ENCODE measurements at regions not wholly inside any gene's neighbourhood (a gene's known extent, or its start where the extent isn't known, plus 50 kb on each side); places are given as distances from the start of the nearest gene placed in this dataset.
"Not testable (repeated sequence)": the region's sequence is repeated elsewhere in the genome, so short reads cannot be mapped to it uniquely, and the experiment has no call there.

DNA sequence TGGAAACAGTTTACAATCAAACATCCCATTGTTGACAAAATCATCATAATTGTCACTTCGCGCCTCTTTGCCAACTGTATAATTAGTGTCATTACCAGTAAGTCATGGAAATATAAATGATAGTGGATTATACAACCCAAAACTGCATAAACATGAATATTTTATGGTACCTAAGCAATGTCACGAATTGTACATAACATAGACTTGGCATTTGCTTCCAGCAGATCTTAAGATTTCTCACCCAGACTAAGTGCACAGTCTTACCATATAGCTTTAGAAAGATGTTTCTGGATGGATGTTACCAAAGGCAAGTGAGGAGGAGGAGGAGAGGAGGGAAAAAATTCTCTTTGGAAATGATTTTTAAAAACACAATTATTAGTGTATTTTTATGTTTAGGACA is 113.4 kb upstream of the TAS2R1 start:
- H3K27ac ChIP-seq (ENCODE audit: low read depth, low read length), result no peak overlapping the region
- no peaks in the 10 kb centered on the region for H3K27me3 ChIP-seq (ENCODE audit: control insufficient read depth, insufficient read depth, low read length)
- H3K9ac ChIP-seq (ENCODE audit: low read depth, low read length), result no peak overlapping the region
- H3K4me1 ChIP-seq (ENCODE audit: control insufficient read depth, insufficient read depth, low read length), result no peaks in the 10 kb centered on the region
- no peaks in the 10 kb centered on the region for H3K36me3 ChIP-seq (ENCODE audit: control insufficient read depth, insufficient read depth, low read length)
- no peak overlapping the region for H3K4me3 ChIP-seq (ENCODE audit: low read depth, low read length)
- no peaks in the 10 kb centered on the region for H3K9me3 ChIP-seq (ENCODE audit: control insufficient read depth, insufficient read depth, low read length)

- H3K9me3 ChIP-seq (ENCODE audit: control insufficient read depth, insufficient read depth, low read length), result no peaks in the 10 kb centered on the region
- no peaks in the 10 kb centered on the region for H3K27me3 ChIP-seq (ENCODE audit: control insufficient read depth, insufficient read depth, low read length)
- H3K4me1 ChIP-seq (ENCODE audit: control insufficient read depth, insufficient read depth, low read length), result no peaks in the 10 kb centered on the region
- no peaks in the 10 kb centered on the region for H3K36me3 ChIP-seq (ENCODE audit: control insufficient read depth, insufficient read depth, low read length)
- no peak overlapping the region for H3K4me3 ChIP-seq (ENCODE audit: low read depth, low read length)
- no peak overlapping the region for H3K9ac ChIP-seq (ENCODE audit: low read depth, low read length)
- H3K27ac ChIP-seq (ENCODE audit: low read depth, low read length), result no peak overlapping the region
Observed at GRCh38 chr5:9742848-9743247, 112.7 kb upstream of the TAS2R1 start.

DNA sequence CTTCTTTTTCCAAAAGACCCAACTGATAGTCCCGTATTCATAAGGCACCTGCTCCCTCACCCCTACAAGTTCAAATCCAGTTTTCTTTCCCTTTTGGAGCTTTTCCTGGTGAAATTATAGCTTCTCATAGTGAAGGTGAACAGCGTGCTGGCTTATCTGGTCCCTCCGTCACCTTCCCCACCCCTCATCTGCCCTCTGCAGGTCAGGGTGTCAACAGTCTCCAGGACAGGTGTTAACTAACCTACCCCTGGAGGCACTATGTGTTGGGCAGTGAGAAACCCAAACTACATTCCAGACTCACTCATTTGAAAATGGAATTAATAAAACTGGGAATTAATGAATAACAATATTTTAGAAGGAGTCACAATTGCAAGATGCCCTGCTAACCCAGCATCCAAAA is 109.0 kb upstream of the TAS2R1 start:
- H3K27me3 ChIP-seq (ENCODE audit: control insufficient read depth, insufficient read depth, low read length), result no peaks in the 10 kb centered on the region
- no peaks in the 10 kb centered on the region for H3K9me3 ChIP-seq (ENCODE audit: control insufficient read depth, insufficient read depth, low read length)
- H3K27ac ChIP-seq (ENCODE audit: low read depth, low read length), result no peak overlapping the region
- H3K9ac ChIP-seq (ENCODE audit: low read depth, low read length), result no peak overlapping the region
- no peak overlapping the region for H3K4me3 ChIP-seq (ENCODE audit: low read depth, low read length)
- no peaks in the 10 kb centered on the region for H3K4me1 ChIP-seq (ENCODE audit: control insufficient read depth, insufficient read depth, low read length)
- no peaks in the 10 kb centered on the region for H3K36me3 ChIP-seq (ENCODE audit: control insufficient read depth, insufficient read depth, low read length)

DNA sequence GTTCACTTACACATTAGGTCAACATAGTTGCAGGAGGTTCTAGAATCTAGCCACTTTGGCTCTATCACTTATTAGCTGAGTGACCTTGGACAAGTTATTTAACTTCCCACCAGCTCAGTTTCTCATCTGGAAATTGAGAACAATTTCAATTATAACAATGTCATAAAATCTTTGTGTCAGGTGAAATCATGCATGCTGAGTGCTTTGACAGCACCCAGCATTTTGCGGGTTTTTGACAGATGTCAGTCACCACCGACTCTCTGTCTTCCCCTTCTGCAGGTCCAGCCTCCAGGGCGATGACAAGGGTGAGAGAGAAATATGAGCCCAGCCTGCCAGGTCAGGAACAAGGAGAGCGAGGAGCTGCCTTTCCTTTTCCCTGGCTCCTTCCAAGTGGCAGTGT is 107.1 kb upstream of the TAS2R1 start:
- H3K9me3 ChIP-seq (ENCODE audit: control insufficient read depth, insufficient read depth, low read length), result no peaks in the 10 kb centered on the region
- no peaks in the 10 kb centered on the region for H3K36me3 ChIP-seq (ENCODE audit: control insufficient read depth, insufficient read depth, low read length)
- no peaks in the 10 kb centered on the region for H3K27me3 ChIP-seq (ENCODE audit: control insufficient read depth, insufficient read depth, low read length)
- H3K4me1 ChIP-seq (ENCODE audit: control insufficient read depth, insufficient read depth, low read length), result no peaks in the 10 kb centered on the region
- no peak overlapping the region for H3K9ac ChIP-seq (ENCODE audit: low read depth, low read length)
- H3K27ac ChIP-seq (ENCODE audit: low read depth, low read length), result no peak overlapping the region
- H3K4me3 ChIP-seq (ENCODE audit: low read depth, low read length), result no peak overlapping the region

DNA sequence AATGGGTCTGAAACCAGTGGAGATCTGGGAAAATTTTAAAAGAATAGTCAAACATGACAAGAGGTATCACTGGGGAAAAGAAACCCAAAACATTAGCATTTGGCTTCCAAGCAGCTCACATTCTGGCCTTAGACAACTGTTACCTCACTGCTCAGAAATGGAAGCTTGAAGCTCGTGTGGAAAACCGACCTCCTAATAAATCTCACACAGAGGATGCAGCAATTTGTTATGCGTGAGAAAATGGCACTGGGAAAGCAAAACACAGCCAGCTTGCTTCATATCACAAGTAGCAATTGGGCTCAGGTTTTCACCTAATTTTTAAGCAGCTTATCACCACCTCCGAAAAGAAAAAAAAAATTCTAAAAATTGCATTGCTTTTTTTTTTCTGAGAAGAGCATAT is 103.3 kb upstream of the TAS2R1 start:
- Histone ChIP-seq H3K27me3 (ENCODE audit: control insufficient read depth, insufficient read depth, low read length) (no peaks in the 10 kb centered on the region), H3K4me1 (ENCODE audit: control insufficient read depth, insufficient read depth, low read length) (no peaks in the 10 kb centered on the region), H3K9ac (ENCODE audit: low read depth, low read length) (no peak overlapping the region), H3K9me3 (ENCODE audit: control insufficient read depth, insufficient read depth, low read length) (no peaks in the 10 kb centered on the region), H3K36me3 (ENCODE audit: control insufficient read depth, insufficient read depth, low read length) (no peaks in the 10 kb centered on the region), H3K27ac (ENCODE audit: low read depth, low read length) (no peak overlapping the region), H3K4me3 (ENCODE audit: low read depth, low read length) (no peak overlapping the region)

DNA sequence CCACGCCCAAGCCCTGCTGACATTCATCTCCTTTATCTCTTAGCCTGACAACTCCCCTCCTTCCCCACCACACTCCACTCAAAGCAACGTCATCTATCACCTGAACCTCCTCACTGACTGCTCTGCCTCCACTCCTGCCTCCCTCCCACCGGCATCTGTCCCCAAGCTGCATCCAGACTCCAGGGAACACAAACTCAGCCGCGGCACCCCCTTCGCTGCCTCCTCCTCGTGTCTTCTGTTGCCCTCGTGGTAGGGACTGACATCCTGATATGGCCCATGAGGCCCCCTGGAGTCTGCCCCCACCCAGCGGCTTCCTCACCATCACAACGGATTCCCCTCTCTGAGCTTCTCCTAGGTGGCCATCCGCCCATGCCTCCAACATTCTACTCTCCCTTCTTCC is 101.0 kb upstream of the TAS2R1 start:
- Histone ChIP-seq H3K27ac (ENCODE audit: low read depth, low read length) (no peak overlapping the region), H3K9ac (ENCODE audit: low read depth, low read length) (no peak overlapping the region), H3K4me1 (ENCODE audit: control insufficient read depth, insufficient read depth, low read length) (no peaks in the 10 kb centered on the region), H3K4me3 (ENCODE audit: low read depth, low read length) (no peak overlapping the region), H3K9me3 (ENCODE audit: control insufficient read depth, insufficient read depth, low read length) (no peaks in the 10 kb centered on the region), H3K36me3 (ENCODE audit: control insufficient read depth, insufficient read depth, low read length) (no peaks in the 10 kb centered on the region), H3K27me3 (ENCODE audit: control insufficient read depth, insufficient read depth, low read length) (no peaks in the 10 kb centered on the region)

- Histone ChIP-seq H3K4me3 (ENCODE audit: low read depth, low read length) (no peak overlapping the region), H3K4me1 (ENCODE audit: control insufficient read depth, insufficient read depth, low read length) (no peaks in the 10 kb centered on the region), H3K36me3 (ENCODE audit: control insufficient read depth, insufficient read depth, low read length) (no peaks in the 10 kb centered on the region), H3K27ac (ENCODE audit: low read depth, low read length) (no peak overlapping the region), H3K9ac (ENCODE audit: low read depth, low read length) (no peak overlapping the region), H3K9me3 (ENCODE audit: control insufficient read depth, insufficient read depth, low read length) (no peaks in the 10 kb centered on the region), H3K27me3 (ENCODE audit: control insufficient read depth, insufficient read depth, low read length) (no peaks in the 10 kb centered on the region)
Observed at GRCh38 chr5:9728261-9728660, 98.1 kb upstream of the TAS2R1 start.

DNA sequence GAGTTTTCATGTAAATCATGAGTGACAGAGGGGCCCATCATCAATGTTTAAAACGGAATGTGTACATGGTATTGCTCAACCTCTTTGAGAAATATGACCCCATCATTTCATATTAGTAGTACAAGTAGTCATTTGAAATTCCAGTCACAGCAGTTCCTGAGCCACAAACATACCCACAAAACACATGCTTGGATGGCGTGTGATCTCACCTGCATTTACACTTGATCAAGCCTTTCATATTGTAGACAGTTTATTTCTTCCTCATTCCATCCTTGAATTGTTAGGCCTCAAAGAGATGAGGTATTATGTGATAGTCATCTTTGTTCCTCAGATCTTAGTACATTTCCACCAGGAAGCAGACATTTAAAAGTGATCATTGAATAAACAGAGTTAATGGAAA is 96.8 kb upstream of the TAS2R1 start:
- H3K9me3 ChIP-seq (ENCODE audit: control insufficient read depth, insufficient read depth, low read length), result no peaks in the 10 kb centered on the region
- no peak overlapping the region for H3K9ac ChIP-seq (ENCODE audit: low read depth, low read length)
- H3K27ac ChIP-seq (ENCODE audit: low read depth, low read length), result no peak overlapping the region
- H3K27me3 ChIP-seq (ENCODE audit: control insufficient read depth, insufficient read depth, low read length), result no peaks in the 10 kb centered on the region
- H3K4me3 ChIP-seq (ENCODE audit: low read depth, low read length), result no peak overlapping the region
- H3K4me1 ChIP-seq (ENCODE audit: control insufficient read depth, insufficient read depth, low read length), result no peaks in the 10 kb centered on the region
- H3K36me3 ChIP-seq (ENCODE audit: control insufficient read depth, insufficient read depth, low read length), result no peaks in the 10 kb centered on the region

DNA sequence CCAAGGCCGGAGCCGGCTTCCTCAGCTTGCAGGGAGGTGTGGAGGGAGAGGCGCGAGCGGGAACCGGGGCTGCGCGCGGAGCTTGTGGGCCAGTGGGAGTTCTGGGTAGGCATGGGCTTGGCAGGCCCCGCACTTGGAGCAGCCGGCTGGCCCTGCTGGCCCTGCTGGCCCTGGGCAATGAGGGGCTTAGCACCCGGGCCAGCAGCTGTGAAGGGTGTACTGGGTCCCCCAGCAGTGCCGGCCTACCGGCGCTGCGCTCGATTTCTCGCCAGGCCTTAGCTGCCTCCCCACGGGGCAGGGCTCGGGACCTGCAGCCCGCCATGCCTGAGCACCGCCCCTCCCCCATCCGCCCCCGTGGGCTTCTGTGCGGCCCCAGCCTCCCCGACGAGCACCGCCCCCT is 95.1 kb upstream of the TAS2R1 start:
- H3K9ac ChIP-seq (ENCODE audit: low read depth, low read length); H3K4me1 ChIP-seq (ENCODE audit: control insufficient read depth, insufficient read depth, low read length); H3K27ac ChIP-seq (ENCODE audit: low read depth, low read length): not testable (repeated sequence)

DNA sequence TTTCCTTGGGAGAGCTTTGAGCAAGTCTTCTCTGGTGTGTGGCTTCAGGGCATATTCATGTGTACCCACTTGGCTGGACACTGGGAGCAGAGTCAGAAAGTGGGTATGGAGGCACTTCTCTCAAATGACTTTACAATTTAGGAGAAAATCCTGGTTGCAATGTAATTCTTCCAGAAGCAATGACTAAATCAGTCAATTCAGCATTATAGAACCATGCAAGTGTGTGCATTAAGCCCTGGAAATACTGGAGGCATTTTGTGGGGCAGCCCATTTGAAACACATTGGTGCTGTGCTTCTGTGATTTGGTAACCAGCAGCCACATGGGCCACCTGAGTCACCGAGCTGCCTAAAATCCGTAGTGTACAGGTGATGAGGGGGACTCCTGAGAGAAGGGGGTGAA is 94.6 kb upstream of the TAS2R1 start:
- no peaks in the 10 kb centered on the region for H3K36me3 ChIP-seq (ENCODE audit: control insufficient read depth, insufficient read depth, low read length)
- H3K27me3 ChIP-seq (ENCODE audit: control insufficient read depth, insufficient read depth, low read length), result no peaks in the 10 kb centered on the region
- no peaks in the 10 kb centered on the region for H3K4me1 ChIP-seq (ENCODE audit: control insufficient read depth, insufficient read depth, low read length)
- no peak overlapping the region for H3K27ac ChIP-seq (ENCODE audit: low read depth, low read length)
- no peak overlapping the region for H3K4me3 ChIP-seq (ENCODE audit: low read depth, low read length)
- H3K9me3 ChIP-seq (ENCODE audit: control insufficient read depth, insufficient read depth, low read length), result no peaks in the 10 kb centered on the region
- H3K9ac ChIP-seq (ENCODE audit: low read depth, low read length), result no peak overlapping the region

More for the DNA sequence above, 95.1 kb upstream of the TAS2R1 start:
- H3K9me3 ChIP-seq (ENCODE audit: control insufficient read depth, insufficient read depth, low read length); H3K36me3 ChIP-seq (ENCODE audit: control insufficient read depth, insufficient read depth, low read length); H3K4me3 ChIP-seq (ENCODE audit: low read depth, low read length); H3K27me3 ChIP-seq (ENCODE audit: control insufficient read depth, insufficient read depth, low read length): not testable (repeated sequence)

DNA sequence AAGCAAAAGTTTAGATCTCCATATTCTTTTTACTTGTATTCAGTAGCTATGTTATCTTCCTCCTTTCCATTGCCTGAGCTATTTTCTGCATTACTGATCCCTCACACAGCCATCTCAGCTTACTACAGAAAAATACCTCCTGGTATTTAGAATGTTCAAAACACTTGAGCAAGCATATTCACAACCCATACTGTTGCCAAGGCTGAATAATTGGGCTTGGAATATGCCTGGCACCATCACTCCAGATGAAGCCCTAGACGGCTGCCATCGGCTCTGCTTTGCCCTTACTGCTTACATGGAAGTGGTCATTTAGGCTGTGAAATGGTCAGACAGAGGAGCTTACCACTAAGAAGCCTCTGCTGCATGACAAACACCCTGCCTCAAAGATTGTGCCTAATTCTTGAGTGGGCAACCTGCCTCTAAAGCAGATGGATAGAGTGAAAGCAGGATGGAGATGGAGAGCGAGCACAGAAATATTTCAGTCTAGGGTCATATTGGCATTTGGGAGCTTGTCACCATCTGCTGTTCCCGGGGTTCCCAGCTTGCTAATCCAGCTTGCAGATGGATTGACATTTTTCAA is 92.5 kb upstream of the TAS2R1 start:
- Histone ChIP-seq H3K27ac (ENCODE audit: low read depth, low read length) (no peak overlapping the region), H3K4me1 (ENCODE audit: control insufficient read depth, insufficient read depth, low read length) (no peaks in the 10 kb centered on the region), H3K36me3 (ENCODE audit: control insufficient read depth, insufficient read depth, low read length) (no peaks in the 10 kb centered on the region), H3K27me3 (ENCODE audit: control insufficient read depth, insufficient read depth, low read length) (no peaks in the 10 kb centered on the region), H3K9me3 (ENCODE audit: control insufficient read depth, insufficient read depth, low read length) (no peaks in the 10 kb centered on the region), H3K9ac (ENCODE audit: low read depth, low read length) (no peak overlapping the region), H3K4me3 (ENCODE audit: low read depth, low read length) (no peak overlapping the region)

DNA sequence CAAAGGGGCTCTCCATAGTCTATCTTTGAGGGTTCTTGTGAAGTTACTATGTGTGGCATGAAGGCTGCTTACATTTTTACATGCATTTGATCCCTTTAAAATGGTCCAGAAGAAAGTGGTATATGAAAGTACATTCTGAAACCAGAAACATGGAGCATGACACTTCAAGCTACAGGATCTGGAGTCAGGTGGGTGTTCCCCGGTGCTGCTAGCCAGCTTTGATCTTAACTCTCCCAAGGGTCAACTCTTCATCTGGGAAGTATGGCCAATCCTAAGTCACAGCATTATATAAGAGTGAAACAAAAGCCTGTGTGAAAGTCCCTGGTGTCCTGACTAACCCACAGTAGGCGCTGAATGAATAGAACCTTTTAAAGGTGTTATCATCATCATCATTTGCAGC is 91.0 kb upstream of the TAS2R1 start:
- Histone ChIP-seq H3K4me3 (ENCODE audit: low read depth, low read length) (no peak overlapping the region), H3K4me1 (ENCODE audit: control insufficient read depth, insufficient read depth, low read length) (no peaks in the 10 kb centered on the region), H3K27me3 (ENCODE audit: control insufficient read depth, insufficient read depth, low read length) (no peaks in the 10 kb centered on the region), H3K36me3 (ENCODE audit: control insufficient read depth, insufficient read depth, low read length) (no peaks in the 10 kb centered on the region), H3K9ac (ENCODE audit: low read depth, low read length) (no peak overlapping the region), H3K27ac (ENCODE audit: low read depth, low read length) (no peak overlapping the region), H3K9me3 (ENCODE audit: control insufficient read depth, insufficient read depth, low read length) (no peaks in the 10 kb centered on the region)
